DMS153 treated with DMSO at 0.1 percent for 48 hours (cell line): ENCODE measurements at regions not wholly inside any gene's neighbourhood (a gene's known extent, or its start where the extent isn't known, plus 50 kb on each side); places are given as distances from the start of the nearest gene placed in this dataset.
A peak's percentile ranks its signal among the peaks of the same experiment; 100 is the strongest.

ENCODE experiments used
- DNase-seq: peaks from one replicate; lab custom pipeline; 2025; ENCODE audit not compliant: unreplicated experiment; lab: John Stamatoyannopoulos, UW

DNA sequence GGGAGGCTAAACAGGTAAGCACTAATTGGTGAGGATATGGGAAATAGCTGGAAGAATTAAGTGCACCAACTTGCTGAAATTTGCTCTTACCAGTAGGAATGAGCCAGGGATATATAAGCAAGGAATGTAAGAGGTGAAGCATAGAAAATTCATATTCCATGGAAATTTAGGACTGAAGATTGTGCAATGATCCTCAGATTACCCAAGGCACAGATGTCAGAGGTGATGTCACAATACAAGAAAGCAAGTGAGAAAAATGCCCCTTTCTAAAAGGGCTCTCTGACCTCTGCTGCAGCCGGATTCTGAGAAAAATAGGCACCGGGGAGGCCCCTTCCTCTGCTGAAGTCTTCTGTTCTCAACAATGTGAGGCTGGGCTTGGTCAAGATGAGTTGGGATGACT is 112.3 kb upstream of the ZNF678 start:
- no peak for DNase-seq

DNA sequence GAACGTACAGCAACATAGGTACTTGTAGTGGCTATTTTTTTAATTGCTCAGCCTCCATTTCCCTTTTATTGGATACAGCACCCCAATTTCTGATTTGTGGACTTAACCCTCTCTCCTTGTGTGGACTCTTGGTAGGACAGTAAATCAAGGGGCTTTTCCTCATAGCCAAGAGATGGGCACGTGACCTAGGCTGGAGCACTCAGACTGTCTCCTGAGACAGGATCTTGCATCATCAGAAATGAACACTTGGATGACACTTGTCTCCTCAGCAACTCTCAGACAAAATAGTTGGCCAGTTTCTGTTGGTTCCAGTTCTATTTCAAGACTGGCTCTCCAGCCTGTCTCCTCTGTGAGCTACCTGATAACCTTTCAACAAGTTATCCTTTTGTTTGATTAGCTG is 112.9 kb upstream of the ZNF678 start:
- DNase-seq = no peak

DNA sequence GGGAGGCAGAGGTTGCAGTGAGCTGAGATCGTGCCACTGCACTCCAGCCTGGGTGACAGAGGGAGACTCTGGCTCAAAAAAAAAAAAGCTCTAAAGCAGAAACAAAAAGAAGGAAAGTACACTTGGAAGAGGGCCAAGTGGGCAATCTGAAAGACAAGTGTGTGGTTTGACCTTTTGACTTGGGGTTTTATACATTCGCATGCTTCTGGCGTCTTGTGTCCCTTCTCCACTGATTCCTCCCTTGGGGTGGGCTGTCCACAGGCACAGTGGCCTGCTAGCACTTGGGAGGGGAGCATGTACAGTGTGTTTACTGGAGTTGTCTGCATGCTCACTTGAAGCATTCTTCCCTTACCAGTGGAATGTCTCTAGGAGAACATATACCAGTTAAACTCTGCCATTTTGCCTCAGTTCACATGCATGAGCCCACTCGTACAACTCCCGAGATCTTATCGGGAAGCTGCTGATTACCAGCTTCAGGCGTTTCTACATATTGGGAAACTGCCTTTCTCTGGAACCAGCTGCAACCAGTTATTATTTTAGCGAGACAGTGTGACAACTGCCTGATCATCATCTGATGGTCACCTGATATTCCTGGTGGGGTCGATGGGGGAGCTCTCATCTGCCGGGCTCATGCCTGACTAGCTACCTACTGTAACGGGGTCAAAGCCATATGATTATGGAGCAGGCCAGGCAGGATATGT is 113.5 kb upstream of the ZNF678 start:
- DNase-seq = no peak

DNA sequence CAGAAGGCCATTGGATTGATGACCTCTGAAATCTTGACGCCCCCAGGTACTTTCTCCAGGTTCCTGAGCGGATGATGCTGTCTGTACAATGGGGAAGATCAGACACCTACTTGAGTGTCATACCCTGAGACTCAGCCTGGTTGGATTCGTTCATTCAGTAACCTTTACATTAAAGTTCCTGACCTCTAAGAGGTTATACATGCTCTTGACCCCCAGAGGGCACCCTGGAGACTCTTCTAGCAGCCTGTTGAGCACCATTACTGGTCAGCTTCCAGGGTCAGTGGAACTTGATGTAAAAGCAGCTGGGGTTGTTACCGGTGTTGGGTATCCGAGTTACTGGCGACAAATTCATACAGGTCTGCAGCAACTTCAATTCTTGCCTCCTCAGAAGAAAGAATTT is 114.3 kb upstream of the ZNF678 start:
- DNase-seq = no peak

DNA sequence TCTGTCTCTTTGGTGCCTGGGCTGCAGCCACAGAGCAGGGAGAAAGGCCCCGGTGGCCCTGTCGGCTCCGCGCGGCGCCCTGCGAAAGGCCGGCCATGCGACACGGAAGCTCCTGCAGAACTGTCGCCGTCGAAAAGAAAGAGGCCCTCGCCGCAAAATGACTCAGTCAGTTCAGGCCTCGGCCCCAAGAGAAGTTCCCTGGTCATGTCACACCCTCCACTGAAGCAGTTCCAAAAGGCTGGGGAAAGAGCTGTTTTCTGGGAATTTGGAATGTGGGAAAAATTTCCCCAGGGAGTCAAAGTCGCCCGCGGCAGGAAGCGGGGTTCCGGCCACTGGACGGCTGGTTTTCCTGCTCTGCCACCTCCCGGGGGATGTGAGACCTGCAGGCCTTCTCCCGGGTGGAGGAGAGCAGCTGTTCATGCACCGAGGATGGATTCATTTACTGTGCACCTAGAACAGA is 115.8 kb upstream of the ZNF678 start:
- DNase-seq = no peak

DNA sequence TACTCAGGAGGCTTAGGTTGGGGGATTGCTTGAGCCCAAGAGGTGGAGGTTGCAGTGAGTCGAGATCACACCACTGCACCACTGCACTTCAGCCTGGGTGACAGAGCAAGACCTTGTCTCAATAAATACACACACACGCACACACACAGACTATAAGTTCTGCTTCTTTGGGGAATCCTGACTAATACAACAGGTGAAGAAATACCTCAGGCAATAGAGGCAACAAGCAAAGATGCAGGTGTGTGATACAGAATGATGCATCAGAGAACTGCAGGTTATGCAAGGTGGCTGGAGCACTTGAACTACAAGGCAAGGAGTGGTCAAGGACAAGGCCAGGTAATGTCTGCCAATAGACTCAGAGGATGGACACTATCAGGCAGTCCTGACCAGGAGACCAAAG is 117.6 kb upstream of the ZNF678 start:
- no peak for DNase-seq

DNA sequence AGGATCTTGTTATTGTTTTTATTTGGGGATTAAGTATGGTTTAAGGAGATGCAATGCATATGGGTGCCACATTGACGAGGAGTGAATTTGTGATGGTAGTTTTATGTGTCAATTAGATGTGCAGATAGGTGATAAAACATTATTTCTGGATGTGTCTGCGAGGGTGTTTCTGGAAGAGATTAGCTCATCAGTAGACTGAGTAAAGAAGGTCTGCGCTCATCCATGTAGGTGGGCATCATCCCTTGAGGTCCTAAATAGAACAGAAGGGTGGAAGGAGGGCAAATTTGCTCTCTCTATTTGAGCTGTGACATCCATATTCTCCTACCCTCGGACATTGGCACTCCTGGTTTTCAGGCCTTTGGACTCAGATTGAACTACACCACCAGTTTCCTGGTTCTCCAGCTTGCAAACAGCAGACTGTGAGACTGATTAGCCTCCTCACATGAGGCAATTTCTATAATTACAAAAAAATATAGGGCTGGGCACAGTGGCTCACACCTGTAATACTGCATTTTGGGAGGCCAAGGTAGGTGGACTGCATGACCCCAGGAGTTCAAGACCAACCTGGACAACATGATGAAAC is 118.2 kb upstream of the ZNF678 start:
- no peak for DNase-seq

DNA sequence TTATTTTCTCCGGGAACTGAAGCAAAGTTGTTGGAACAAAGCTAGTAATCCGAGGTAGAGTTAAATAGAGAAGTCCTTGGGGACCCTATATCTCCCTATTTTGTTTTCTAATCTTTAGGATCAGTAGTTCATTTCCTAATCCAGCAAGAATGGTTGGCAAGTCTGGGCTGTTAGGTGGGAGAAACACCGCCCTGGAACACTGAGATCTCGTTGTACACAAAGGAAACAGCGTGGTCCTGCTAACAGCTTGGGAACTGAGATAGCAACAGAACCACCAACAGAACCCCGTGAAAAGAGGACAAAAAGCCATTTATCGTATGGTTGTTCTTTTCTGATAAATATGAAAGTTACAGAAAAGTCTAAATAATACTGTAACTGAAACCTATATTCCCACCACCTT is 121.9 kb upstream of the CDC42BPA start:
- DNase-seq = no peak

DNA sequence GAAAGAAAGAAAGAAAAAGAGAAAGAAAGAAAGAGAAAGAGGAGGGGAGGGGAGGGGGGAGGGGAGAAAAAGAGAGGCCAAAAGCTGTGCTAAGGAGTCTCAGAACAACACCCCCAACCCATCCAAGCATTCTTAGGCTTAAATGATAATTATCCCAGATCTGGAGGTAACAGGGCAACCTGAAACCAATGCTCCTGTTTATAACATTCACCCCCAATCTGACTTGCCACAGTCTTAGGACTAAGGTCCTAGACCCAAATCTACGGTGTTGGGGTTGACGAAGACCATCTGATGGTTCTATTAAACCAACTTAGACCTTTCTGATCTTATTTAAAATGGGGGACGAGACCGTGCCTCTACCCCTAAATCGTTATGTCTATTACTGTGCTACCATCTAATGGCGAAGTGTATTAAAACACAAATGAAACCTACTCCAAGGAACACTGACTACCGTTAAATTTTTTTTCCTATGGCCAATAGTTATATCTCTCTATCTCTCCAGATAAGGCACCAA is 119.3 kb upstream of the CDC42BPA start:
- DNase-seq = peak; percentile 78

DNA sequence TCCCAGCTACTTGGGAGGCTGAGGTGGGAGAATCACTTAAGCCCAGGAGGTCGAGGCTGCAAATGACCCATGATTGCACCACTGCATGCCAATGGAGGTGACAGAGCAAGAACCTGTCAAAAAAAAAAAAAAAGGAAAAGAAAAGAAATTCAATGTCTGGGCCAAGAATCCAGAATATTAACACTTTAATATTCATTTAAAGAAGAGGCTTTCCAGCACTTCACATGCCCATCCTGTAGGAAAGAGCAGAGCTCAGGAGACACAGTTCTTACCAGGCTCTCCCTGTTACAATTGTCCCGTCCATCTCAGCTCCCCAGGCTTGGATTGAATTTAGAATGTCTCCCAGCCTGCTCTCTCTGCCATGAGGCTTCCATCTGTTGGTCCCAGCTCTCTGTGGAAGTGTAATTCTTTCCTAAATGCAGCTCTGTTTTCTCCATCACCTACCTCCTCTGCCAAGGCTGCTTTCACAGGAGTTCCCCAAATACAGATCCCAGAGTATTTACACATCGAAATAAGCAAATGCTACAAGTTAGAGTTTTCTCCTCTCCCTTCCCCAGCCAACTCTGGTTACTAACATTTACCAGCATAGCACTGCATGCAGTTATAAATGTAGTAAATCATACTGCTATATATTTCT is 116.6 kb upstream of the CDC42BPA start:
- no peak for DNase-seq

DNA sequence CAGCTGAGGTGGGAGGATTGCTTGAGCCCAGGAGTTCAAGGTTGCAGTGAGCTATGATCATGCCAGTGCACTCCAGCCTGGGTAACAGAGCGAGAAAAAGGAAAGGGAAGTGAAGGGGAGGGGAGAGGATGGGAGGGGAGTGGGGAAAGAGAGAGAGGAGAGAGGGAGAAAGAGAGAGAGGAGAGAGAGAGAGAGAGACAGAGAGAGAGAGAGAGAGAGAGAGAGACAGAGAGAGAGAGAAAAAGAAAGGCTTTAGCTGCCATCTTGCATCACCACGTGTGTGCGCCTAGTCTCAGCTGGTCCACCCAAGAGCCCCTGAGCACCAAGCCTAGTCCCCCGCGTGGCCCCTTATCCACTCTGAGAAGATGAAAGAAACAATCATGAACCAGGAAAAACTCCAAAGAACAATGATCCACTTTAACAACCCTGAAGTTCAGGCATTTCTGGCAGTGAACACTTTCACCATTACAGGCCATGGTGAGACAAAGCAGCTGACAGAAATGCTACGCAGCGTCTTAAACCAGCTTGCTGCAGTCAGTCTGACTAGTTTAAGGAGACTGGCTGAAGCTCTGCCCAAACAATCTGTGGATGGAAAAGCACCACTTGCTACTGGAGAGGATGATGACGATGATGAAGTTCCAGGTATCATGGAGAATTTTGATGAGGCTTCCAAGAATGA is 115.5 kb upstream of the CDC42BPA start:
- DNase-seq = no peak

DNA sequence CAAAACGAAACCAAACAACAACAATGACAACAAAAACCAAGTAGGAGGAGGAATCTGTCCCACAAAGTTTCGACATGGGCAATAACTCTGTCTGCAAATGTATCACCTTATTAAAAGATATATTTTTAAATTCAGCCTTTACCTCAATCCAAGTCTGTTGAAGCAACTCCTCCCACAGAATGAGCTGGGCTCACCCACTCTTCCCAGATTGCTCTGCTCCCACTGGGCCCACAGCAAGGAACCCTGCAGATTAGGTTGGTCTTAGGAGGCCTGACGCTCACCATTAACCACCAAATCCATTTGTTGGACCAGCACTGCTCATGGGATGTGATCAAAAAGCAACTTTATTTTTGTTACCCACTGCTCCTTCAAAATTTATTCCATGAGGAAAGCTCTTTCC is 114.7 kb upstream of the CDC42BPA start:
- no peak for DNase-seq

DNA sequence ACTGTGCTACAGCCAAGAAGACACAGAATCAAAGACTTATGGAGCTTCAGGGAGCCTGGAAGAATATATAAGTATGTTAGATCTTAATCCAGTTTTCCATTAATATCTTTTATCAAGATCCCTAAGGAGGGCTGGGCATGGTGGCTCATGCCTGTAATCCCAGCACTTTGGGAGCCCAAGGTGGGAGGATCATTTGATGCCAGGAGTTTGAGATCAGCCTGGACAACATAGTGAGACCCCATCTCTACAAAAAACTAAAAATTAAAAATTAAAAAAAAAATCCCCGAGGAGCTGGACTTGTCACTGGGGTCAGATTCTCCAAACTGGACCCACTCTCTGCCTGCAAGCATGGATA is 113.9 kb upstream of the CDC42BPA start:
- no peak for DNase-seq

DNA sequence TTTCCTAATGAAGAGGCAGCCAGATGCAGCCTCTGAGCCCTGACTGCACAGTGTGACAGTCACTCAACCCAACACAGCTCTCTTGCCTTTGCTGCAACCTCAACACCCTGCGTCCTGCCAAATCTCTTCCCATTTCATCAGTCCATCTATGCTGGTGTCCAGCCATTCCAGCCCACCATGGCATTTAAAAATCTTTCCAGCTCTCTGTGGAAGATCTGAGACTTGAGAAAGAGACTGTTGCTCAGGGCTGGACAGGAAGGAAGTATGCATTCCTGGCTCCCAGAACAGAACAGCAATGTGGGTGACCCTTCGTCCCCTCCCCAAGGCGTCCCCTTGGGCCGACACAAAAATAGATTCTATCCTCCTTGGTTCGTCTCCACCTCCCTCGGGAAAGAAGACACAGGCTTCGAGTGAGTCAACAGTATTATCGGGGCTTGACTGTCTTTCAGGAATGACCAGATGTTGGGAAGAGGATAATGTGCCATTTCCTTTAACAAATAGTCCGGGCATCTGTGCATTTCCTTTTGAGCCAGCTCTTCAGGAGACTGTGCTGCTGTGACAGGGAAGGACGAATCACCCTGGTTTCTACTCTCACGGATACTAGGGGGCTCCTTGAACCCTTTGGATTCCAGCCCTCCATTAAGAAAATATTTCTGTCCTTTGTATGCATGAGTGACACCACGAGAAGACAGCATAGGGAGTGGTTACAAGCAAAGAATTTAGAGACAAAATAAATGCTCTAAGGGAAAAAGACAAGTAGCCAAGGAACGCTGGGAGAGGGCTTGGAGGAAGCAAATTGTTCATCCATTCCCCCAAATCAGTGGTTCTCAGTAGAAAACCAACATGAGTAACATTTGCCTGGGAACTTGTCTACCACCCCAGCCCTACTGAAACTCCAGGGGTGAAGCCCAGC is 111.4 kb upstream of the CDC42BPA start:
- peak; percentile 14 for DNase-seq

DNA sequence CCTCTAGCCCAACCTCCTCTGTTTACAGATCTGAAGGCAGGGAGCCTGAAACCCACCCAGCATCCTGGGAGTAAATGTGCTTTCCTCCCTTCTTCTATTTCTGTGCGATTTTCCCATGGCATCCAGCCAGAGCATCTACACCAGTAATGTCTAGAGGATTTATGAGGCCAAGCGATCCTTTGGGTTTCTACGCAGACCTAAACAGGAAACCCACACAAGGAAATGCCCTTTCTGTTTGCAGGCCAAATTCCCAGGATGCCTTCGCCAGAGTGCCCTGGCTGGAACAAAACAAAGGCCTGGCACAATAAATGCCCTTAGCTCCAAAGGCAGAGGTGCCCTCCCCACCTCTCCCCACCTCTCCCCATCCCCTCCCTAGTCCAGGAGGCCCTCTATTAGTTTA is 110.5 kb upstream of the CDC42BPA start:
- DNase-seq = peak; percentile 84

DNA sequence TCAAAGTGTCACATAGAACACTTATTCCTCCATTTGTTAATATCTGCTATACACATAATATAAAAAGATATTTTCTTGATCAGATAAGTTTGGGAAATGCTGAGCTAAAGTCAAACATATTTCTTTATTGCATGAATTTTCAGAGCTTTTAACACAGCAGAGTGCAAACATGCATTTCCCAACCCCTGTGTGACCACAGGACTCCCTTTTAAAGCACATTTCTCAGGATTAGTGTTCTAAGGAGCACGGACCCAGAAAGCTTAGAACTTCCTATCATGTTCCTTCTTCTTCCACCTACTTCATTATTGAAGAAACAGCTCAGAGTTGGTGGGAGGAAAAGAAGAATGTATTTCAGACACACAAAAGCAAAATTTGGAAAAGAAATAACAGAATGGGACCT is 109.1 kb upstream of the CDC42BPA start:
- DNase-seq = no peak

DNA sequence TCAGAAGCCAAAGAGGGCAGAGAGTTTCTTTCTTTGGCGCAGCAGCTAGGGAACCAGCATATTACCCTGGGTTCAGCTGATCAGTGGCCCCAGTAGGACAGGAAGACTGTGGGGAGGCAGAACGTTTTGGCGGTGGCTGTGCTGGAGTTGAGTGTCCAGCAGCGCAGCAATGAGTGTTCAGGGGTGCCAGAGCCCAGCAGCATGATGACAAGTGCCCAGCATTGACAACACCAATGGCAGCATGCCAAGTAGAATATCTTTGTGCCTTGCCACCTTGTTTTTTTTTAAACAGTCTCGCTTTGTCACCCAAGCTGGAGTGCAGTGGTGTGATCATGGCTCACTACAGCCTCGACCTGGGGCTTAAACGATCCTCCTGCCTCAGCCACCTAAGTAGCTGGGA is 106.7 kb upstream of the CDC42BPA start:
- no peak for DNase-seq

DNA sequence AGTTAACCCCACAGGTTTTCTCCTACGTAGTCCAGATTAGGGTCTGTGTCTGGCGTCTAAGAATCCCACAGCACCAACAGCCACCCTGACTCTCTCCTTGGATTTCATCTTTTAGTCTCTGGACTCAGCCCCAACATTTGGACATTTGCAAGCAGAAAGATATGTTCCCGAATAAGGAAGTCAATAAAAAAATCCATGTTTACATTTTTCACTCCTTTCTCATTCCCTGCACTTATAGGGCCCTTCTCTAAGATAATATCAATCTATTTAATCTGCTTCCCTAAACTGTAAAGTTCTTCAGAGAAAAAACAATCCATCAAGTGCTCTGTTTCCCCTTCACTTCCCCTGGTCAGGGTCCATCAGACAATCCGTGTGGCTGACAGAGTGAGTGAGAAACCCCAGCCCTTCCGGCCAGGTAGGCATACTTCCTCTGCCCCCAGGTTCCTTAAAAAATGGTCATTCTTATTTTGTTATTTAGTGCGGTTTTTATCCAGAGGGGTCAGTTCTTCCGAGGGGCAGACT is 105.9 kb upstream of the CDC42BPA start:
- no peak for DNase-seq

DNA sequence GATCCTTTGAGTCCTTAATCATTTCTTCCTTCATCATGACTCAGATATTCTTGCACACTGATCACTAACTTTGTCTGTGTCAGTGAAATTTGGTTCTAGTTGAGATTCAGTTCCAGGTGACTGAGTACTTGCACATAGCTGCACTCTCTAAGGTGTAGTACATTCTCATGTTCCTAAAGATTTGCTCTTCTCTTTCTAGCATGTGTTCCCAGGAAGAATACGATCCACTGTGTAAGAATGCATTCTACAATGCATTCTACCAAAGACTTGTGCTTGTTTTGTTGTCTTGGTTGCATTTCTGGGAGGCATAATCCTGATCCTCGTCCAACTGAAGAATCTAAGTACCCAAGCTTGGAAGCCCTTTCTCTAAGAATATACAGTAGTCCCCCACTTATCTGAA is 104.3 kb upstream of the CDC42BPA start:
- no peak for DNase-seq

DNA sequence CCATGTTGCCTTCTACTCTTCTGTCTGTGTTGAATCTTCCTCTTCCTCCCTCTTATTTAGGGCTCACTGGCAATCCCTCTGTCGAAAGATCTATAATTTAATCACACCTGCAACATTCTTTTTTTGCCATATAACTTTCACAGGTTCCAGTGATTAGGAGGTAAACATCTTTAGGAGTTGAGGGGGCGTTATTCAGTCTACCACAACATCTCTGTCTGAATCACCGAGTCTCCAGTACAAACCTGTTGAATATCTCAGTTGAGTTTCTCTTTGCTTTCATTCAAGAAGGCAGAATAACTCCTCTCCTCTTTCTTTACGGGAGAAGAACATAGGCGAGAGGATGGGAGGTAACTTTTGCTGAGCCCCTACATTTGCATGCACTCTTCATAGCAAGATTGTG is 101.9 kb upstream of the CDC42BPA start:
- DNase-seq = no peak
